ENCODE measurements at regions not wholly inside any gene's neighbourhood (a gene's known extent, or its start where the extent isn't known, plus 50 kb on each side); places are given as distances from the start of the nearest gene placed in this dataset.

DNA sequence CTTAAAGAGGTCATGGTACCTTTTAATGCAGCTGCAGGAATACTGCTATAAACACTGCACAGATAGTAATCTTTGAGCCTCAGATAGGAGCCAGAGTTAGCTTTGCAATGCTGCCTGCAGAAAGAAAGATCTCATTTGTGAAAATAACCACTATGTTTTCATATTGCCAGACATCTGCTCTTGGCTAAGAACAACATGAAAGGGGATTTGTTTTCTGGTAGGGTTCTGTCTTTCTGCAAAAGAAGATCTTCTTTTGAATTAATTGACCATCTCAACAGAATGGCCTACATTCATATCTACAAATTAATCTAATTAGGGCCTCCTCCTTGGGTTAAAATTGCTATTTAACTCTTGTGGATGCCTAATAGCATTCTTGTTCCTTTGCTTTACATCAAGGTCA lies 177.6 kb upstream of the DPYD start:
- DNase-seq (ENCODE audit: low read depth in 1 of 2, low spot score in 1 of 2): no peak
- H3K27ac ChIP-seq (replicated peaks): no peak overlapping the region
- H3K27me3 ChIP-seq (ENCODE audit: insufficient read depth, poor library complexity, severe bottlenecking): no peaks in the 10 kb centered on the region
- no peak for TF ChIP-seq POLR2AphosphoS5 (IDR thresholded peaks at IDR 0.05; ENCODE audit: low read depth)
- no peak for TF ChIP-seq REST (IDR thresholded peaks at IDR 0.05; ENCODE audit: insufficient replicate concordance, low read depth)
- no peak for TF ChIP-seq CTCF (IDR thresholded peaks at IDR 0.05; ENCODE audit: insufficient read depth, low read length)
- no peak for TF ChIP-seq GABPA (IDR thresholded peaks at IDR 0.05; ENCODE audit: low read depth)
- no peak for TF ChIP-seq SPI1 (IDR thresholded peaks at IDR 0.05; ENCODE audit: borderline replicate concordance, low read depth)
- H3K4me3 ChIP-seq (replicated peaks; ENCODE audit: insufficient read depth, low read length): no peak overlapping the region

- no peak for TF ChIP-seq SPI1 (IDR thresholded peaks at IDR 0.05; ENCODE audit: borderline replicate concordance, low read depth)
- no peak for TF ChIP-seq GABPA (IDR thresholded peaks at IDR 0.05; ENCODE audit: low read depth)
- no peak for TF ChIP-seq REST (IDR thresholded peaks at IDR 0.05; ENCODE audit: insufficient replicate concordance, low read depth)
- no peak for TF ChIP-seq POLR2AphosphoS5 (IDR thresholded peaks at IDR 0.05; ENCODE audit: low read depth)
- no peak for TF ChIP-seq CTCF (IDR thresholded peaks at IDR 0.05; ENCODE audit: insufficient read depth, low read length)
- Histone ChIP-seq H3K4me3 (replicated peaks; ENCODE audit: insufficient read depth, low read length) (no peak overlapping the region), H3K27me3 (ENCODE audit: insufficient read depth, poor library complexity, severe bottlenecking) (no peaks in the 10 kb centered on the region), H3K27ac (replicated peaks) (no peak overlapping the region)
- DNase-seq (ENCODE audit: low read depth in 1 of 2, low spot score in 1 of 2): no peak
Observed at GRCh38 chr1:98090351-98090750, 169.5 kb upstream of the DPYD start.

GRCh38 chr1:98088381-98088780 lies 167.5 kb upstream of the DPYD start:
- Histone ChIP-seq H3K4me3 (replicated peaks; ENCODE audit: insufficient read depth, low read length) (no peak overlapping the region), H3K27ac (replicated peaks) (no peak overlapping the region), H3K27me3 (ENCODE audit: insufficient read depth, poor library complexity, severe bottlenecking) (no peaks in the 10 kb centered on the region)
- DNase-seq (ENCODE audit: low read depth in 1 of 2, low spot score in 1 of 2): no peak
- TF ChIP-seq CTCF (IDR thresholded peaks at IDR 0.05; ENCODE audit: insufficient read depth, low read length): no peak
- no peak for TF ChIP-seq GABPA (IDR thresholded peaks at IDR 0.05; ENCODE audit: low read depth)
- no peak for TF ChIP-seq REST (IDR thresholded peaks at IDR 0.05; ENCODE audit: insufficient replicate concordance, low read depth)
- no peak for TF ChIP-seq POLR2AphosphoS5 (IDR thresholded peaks at IDR 0.05; ENCODE audit: low read depth)
- no peak for TF ChIP-seq SPI1 (IDR thresholded peaks at IDR 0.05; ENCODE audit: borderline replicate concordance, low read depth)
